ENCODE measurements at regions not wholly inside any gene's neighbourhood (a gene's known extent, or its start where the extent isn't known, plus 50 kb on each side); places are given as distances from the start of the nearest gene placed in this dataset.

DNA sequence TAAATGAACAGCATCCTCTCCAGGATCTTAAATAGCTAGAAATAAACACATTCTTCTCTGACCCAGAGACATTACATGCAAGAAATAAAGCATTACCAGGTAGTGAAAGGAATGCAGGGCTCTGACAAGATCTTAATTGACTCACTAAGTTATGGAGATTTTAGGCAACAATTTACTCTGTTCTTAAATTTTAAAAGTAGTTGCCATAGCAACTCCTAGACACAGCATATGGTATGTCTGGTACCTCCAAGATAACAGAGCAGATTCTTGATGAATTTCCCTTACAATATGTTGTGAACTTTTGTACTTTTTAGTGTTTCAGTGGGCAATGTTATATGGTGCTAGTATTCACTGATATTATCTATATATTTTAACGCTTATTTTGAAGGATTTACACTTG lies 76.7 kb upstream of the G2E3 start:
- no peaks in the 10 kb centered on the region for H3K27me3 Mint-ChIP-seq (ENCODE audit: low read depth)
- H3K4me3 Mint-ChIP-seq = no peak overlapping the region
- H3K36me3 Mint-ChIP-seq (ENCODE audit: low read depth) = no peaks in the 10 kb centered on the region
- no peak for DNase-seq (ENCODE audit: low spot score)
- no peak overlapping the region for H3K27ac Mint-ChIP-seq
- H3K9me3 Mint-ChIP-seq = no peaks in the 10 kb centered on the region
- no peaks in the 10 kb centered on the region for H3K4me1 Mint-ChIP-seq (ENCODE audit: low read depth)

DNA sequence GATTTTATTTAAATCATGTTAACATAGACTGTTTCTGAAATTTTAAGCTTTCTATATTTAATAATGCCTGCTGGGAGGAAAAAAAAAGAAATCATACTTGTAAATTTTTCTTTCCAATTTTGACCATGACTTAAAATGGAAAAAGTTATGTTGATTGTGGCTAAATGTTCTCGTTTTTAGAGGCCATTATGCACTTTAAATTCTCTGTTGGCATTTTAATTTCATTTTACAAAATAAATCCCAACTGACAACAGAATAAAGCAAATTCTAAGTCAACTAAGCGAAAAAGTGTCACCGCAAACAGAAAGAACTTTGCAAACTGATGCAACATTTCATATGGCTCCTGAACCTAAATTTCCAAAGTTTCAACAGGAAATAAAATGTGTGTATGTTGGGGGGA lies 74.8 kb upstream of the G2E3 start:
- Mint-ChIP-seq H3K4me1 (ENCODE audit: low read depth) (no peaks in the 10 kb centered on the region), H3K9me3 (no peaks in the 10 kb centered on the region), H3K4me3 (no peak overlapping the region), H3K27ac (no peak overlapping the region), H3K27me3 (ENCODE audit: low read depth) (no peaks in the 10 kb centered on the region), H3K36me3 (ENCODE audit: low read depth) (no peaks in the 10 kb centered on the region)
- no peak for DNase-seq (ENCODE audit: low spot score)

DNA sequence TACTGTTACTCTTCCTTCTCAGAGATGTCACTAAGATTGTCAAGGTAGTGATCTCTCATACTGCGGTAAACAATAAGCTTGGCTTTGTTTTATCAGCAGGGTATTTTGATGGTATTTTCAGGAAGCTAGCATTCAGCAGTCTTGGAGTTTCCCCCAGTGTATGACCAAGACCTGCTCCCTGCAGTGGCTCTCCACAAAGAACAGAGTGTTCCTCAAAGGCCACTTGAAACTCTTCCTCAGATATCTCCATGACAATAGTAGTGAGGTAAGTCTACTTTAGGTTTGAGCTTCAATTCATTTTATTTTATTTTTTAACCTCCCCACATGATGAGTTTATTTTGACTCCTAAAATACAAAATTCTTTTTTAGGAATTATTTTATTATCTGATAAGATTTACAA lies 74.0 kb upstream of the G2E3 start:
- no peak overlapping the region for H3K27ac Mint-ChIP-seq
- H3K4me3 Mint-ChIP-seq = no peak overlapping the region
- no peaks in the 10 kb centered on the region for H3K27me3 Mint-ChIP-seq (ENCODE audit: low read depth)
- DNase-seq (ENCODE audit: low spot score) = no peak
- H3K9me3 Mint-ChIP-seq = no peaks in the 10 kb centered on the region
- H3K4me1 Mint-ChIP-seq (ENCODE audit: low read depth) = no peaks in the 10 kb centered on the region
- H3K36me3 Mint-ChIP-seq (ENCODE audit: low read depth) = no peaks in the 10 kb centered on the region

DNA sequence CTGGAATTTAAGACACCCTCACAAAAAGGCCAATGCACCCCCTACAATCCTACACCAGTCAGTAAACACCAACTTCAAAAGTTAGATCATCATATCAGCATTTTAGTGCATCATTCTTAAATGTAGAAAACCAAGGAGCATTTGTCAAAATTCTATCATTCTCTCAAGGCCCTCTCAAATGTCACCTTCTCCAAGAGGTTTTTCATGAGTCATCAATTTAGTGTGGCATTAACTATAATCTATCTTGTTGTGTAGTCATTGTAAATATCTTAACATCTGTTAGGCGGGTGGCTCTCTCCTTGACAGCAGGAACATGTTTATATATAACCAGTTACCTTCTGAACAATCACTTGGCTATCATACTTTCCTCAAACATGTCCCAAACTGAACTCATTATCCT lies 62.1 kb upstream of the G2E3 start:
- Mint-ChIP-seq H3K27ac (no peak overlapping the region), H3K4me1 (ENCODE audit: low read depth) (no peaks in the 10 kb centered on the region), H3K27me3 (ENCODE audit: low read depth) (peaks cover 6% of the 10 kb centered on the region), H3K36me3 (ENCODE audit: low read depth) (no peaks in the 10 kb centered on the region), H3K4me3 (no peak overlapping the region), H3K9me3 (no peaks in the 10 kb centered on the region)
- DNase-seq (ENCODE audit: low spot score) = no peak

DNA sequence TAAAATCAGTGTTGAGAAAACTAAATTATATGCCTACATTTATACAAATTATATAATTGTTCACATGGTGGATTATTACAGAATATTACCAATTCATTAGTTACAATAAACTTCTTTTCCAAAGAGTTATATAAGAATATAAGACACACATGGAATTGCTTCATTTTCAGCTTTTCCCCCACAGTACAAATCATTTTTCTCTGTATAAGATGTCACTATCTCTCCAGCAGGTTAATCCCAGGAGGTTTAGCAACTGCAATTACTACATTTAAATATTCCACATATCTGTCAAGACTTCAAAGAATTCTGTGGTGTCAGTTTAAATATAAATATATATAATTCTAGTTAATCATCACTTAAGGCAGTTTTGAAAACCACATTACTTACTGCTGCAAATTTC lies 59.6 kb upstream of the G2E3 start:
- no peaks in the 10 kb centered on the region for H3K36me3 Mint-ChIP-seq (ENCODE audit: low read depth)
- H3K9me3 Mint-ChIP-seq = no peaks in the 10 kb centered on the region
- no peak overlapping the region for H3K4me3 Mint-ChIP-seq
- no peaks in the 10 kb centered on the region for H3K4me1 Mint-ChIP-seq (ENCODE audit: low read depth)
- H3K27me3 Mint-ChIP-seq (ENCODE audit: low read depth) = peaks cover 6% of the 10 kb centered on the region
- H3K27ac Mint-ChIP-seq = no peak overlapping the region
- no peak for DNase-seq (ENCODE audit: low spot score)

DNA sequence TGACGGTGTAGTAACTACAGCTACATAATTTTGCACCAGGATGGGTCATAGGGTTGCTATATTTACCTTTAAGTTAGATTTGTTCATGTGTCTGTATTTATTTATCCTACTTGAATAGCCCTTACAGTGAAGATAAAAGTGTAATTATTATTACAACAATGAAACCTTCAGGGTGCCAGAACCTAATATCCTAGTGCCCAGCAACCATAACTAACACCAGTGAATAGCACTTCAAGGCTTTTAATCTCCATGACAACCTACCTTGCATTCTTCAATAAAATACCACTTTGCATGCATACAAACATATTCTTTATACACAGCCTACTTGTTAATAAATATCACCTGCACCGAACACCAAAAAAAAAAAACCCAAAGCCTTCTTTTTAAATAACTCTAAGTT lies 58.7 kb upstream of the G2E3 start:
- DNase-seq (ENCODE audit: low spot score) = no peak
- peaks cover 6% of the 10 kb centered on the region for H3K27me3 Mint-ChIP-seq (ENCODE audit: low read depth)
- no peak overlapping the region for H3K4me3 Mint-ChIP-seq
- H3K27ac Mint-ChIP-seq = no peak overlapping the region
- H3K36me3 Mint-ChIP-seq (ENCODE audit: low read depth) = no peaks in the 10 kb centered on the region
- no peaks in the 10 kb centered on the region for H3K4me1 Mint-ChIP-seq (ENCODE audit: low read depth)
- no peaks in the 10 kb centered on the region for H3K9me3 Mint-ChIP-seq

DNA sequence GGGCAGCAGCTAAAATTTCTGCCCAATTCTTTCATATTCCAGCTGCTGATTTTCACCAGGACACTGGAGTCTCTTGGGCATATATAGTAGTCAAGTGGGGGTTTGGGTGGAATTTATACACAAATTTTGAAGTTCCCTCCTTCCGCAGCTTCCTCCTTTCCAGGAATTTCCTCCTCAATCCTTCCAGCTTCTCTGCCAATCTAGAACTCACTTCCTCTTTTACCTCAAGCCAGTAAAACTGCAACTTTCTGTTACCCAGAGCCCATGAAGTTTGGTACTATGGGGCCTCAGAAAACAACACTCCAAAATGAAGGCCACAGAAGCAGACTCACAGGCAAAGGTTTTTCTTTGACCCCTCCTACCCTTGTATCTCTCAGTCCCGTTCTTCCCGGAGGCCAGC lies 51.7 kb upstream of the G2E3 start:
- Mint-ChIP-seq H3K4me1 (ENCODE audit: low read depth) (no peaks in the 10 kb centered on the region), H3K27me3 (ENCODE audit: low read depth) (peaks cover 4% of the 10 kb centered on the region), H3K27ac (no peak overlapping the region), H3K9me3 (no peaks in the 10 kb centered on the region), H3K36me3 (ENCODE audit: low read depth) (no peaks in the 10 kb centered on the region), H3K4me3 (no peak overlapping the region)
- no peak for DNase-seq (ENCODE audit: low spot score)
